Tibial artery (tissue), 4 donors: ENCODE measurements at regions not wholly inside any gene's neighbourhood (a gene's known extent, or its start where the extent isn't known, plus 50 kb on each side); places are given as distances from the start of the nearest gene placed in this dataset.

Source experiments
- DNase-seq, 2 donors: peaks; one replicate each; pipeline ENCODE4 v3.0.0-alpha.2; 2019
- H3K27ac ChIP-seq, 2 donors: fragments of 200-600 bp; sonication (generic) in 1 of 2; 1 replicate in 1 of 2; 2 replicates in 1 of 2; pipeline ENCODE4 v1.5.1; 2018 to 2019; ENCODE audit warnings: mild to moderate bottlenecking in 1 of 2
- H3K27me3 ChIP-seq, 2 donors: fragments of 200-600 bp; sonication (generic) in 1 of 2; one replicate each; pipeline versions ENCODE4 v1.5.1 to v1.6.0; 2016 to 2019
- H3K36me3 ChIP-seq, 3 donors: fragments of 200-600 bp; sonication (generic) in 2 of 3; one replicate each; pipeline ENCODE4 v1.5.1; 2016 to 2019; ENCODE audit warnings: mild to moderate bottlenecking in 2 of 3
- H3K4me1 ChIP-seq, 4 donors: fragments of 200-600 bp; sonication (generic) in 2 of 4; 1 replicate in 3 of 4; 2 replicates in 1 of 4; pipeline ENCODE4 v1.5.1; 2016 to 2019
- H3K4me3 ChIP-seq, 2 donors: fragments of 200-600 bp; sonication (generic) in 1 of 2; 1 replicate in 1 of 2; 2 replicates in 1 of 2; pipeline ENCODE4 v1.5.1; 2018 to 2019; ENCODE audit warnings: mild to moderate bottlenecking in 2 of 2
- H3K9me3 ChIP-seq, 3 donors: fragments of 200-600 bp; sonication (generic) in 1 of 3; one replicate each; pipeline ENCODE4 v1.5.1; 2016 to 2019
- intact Hi-C: fragments of 100-400 bp; cut with DNase I; formaldehyde crosslinking; loops from one replicate; pipeline ENCODE4 v1.15.0; 2023; ENCODE audit warnings: low total_unique reads
- TF ChIP-seq, protein P1 (sequence below), 2 experiments: fragments of 200-600 bp in 1 of 2; fragments of 450-650 bp in 1 of 2; IDR thresholded peaks; one replicate each; pipeline ENCODE4 v1.5.1; 2017 to 2019; ENCODE audit warnings: antibody characterized with exemption in 2 of 2, mild to moderate bottlenecking in 1 of 2, moderate library complexity in 1 of 2

DNA sequence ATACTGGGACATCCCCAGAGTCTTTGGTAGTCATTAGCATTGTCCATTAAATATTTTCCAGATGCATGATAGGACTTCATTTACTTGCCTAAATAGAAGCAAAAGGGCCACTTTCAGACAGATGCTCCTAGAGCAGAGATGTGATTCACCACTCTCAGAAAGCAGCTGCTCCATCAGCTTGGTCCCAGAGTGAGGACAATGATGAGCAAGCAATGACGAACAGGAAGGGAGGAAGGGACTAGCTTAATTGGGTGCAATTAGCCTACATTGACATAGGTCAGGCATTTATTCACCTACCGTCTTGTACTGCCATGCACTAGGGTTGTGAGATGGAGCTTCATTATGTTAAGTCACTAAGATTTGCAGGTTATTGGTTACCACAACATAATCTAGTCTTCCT, 85.1 kb upstream of the PLXNA2 start:
- TF ChIP-seq, protein P1, sequence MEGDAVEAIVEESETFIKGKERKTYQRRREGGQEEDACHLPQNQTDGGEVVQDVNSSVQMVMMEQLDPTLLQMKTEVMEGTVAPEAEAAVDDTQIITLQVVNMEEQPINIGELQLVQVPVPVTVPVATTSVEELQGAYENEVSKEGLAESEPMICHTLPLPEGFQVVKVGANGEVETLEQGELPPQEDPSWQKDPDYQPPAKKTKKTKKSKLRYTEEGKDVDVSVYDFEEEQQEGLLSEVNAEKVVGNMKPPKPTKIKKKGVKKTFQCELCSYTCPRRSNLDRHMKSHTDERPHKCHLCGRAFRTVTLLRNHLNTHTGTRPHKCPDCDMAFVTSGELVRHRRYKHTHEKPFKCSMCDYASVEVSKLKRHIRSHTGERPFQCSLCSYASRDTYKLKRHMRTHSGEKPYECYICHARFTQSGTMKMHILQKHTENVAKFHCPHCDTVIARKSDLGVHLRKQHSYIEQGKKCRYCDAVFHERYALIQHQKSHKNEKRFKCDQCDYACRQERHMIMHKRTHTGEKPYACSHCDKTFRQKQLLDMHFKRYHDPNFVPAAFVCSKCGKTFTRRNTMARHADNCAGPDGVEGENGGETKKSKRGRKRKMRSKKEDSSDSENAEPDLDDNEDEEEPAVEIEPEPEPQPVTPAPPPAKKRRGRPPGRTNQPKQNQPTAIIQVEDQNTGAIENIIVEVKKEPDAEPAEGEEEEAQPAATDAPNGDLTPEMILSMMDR (IDR thresholded peaks at IDR 0.05) = no peak
- H3K4me1 ChIP-seq = peaks cover 0 to 8% (median 4%) of the 10 kb centered on the region in 4 donors
- DNase-seq = no peak
- no peaks in the 10 kb centered on the region for H3K9me3 ChIP-seq
- H3K27me3 ChIP-seq = no peaks in the 10 kb centered on the region
- intact Hi-C loops = no loop called here
- H3K4me3 ChIP-seq = no peak overlapping the region
- H3K27ac ChIP-seq = no peak overlapping the region
- no peaks in the 10 kb centered on the region for H3K36me3 ChIP-seq

DNA sequence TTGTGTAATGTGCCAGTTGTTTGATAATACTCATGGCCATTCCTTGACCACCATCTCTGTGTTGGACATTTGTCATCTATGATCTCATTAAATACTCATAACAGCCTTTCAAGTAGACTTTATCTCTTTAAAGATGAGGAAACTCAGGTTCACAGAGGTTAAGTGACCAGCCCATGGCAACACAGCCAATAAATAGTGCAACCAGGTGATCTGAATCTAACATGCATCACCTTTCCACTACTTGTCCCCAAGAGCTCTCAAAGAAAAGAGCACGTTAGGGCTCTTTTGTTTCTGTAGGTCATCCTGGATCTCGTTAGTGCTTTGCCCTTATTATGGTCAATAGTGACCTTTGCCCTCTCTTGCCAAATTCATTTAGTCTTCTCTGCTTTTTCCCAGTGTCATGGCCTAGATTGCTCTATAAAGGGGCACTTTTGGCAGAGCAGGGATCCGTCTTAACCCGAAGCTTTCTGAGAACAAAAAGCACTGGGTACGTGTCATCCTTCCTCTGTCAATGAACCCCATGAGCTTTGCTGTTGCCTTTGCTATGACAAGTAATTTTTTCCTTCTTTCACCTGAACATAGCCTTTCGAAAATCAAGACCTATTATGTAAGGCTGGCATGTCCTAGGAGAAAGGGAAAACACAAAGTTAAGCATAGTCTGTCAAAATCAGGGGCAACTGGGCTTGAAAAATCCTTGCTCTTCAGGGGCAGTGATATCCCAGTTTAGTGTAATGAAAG, 88.0 kb upstream of the PLXNA2 start:
- no peak overlapping the region for H3K27ac ChIP-seq
- no peaks in the 10 kb centered on the region for H3K9me3 ChIP-seq
- TF ChIP-seq, protein P1 (IDR thresholded peaks at IDR 0.05) = no peak
- no peak overlapping the region for H3K4me3 ChIP-seq
- intact Hi-C loops = no loop called here
- no peaks in the 10 kb centered on the region for H3K36me3 ChIP-seq
- no peaks in the 10 kb centered on the region for H3K27me3 ChIP-seq
- H3K4me1 ChIP-seq = peaks cover 0 to 8% (median 4%) of the 10 kb centered on the region in 4 donors
- DNase-seq = no peak

DNA sequence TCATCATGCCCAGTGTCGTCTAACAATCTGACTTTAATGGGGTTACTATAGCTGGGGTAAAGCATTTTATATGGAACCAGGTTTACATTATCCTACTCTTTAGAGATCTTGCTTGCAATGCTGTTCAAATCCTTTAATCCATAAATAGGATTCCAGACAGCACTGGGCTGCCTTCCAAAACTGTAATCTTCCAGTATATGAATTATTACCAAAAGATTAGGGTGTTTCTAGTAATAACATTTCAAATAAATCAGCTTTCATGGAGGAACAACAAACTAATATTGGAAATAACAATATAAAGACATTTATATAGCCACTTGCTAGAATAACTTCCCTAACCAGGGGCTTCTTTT, 88.6 kb upstream of the PLXNA2 start:
- intact Hi-C loops = no loop called here
- H3K27ac ChIP-seq = no peak overlapping the region
- H3K27me3 ChIP-seq = no peaks in the 10 kb centered on the region
- TF ChIP-seq, protein P1 (IDR thresholded peaks at IDR 0.05) = no peak
- no peak overlapping the region for H3K4me3 ChIP-seq
- no peaks in the 10 kb centered on the region for H3K9me3 ChIP-seq
- H3K4me1 ChIP-seq = peaks cover 0 to 8% (median 4%) of the 10 kb centered on the region in 4 donors
- H3K36me3 ChIP-seq = no peaks in the 10 kb centered on the region
- no peak for DNase-seq

DNA sequence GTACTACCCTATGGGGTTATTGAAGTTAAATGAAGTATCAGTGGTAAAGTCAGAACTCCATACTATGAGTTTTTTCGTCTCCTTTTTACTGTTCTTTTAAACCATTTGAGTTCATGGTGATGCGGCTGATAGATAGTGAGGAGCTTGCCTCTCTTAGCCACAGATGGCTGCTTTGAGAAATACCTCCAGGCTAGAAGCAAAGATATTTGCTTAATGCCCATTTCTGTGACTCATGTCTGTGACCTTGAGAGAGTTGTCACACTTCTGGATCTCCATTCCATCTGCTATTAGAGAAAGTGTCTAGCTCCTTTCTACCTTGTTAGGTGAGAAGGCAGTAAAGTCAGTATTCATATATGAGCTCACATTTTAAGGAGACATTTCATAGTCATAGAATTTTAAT, 89.5 kb upstream of the PLXNA2 start:
- peaks cover 0 to 8% (median 4%) of the 10 kb centered on the region in 4 donors for H3K4me1 ChIP-seq
- H3K4me3 ChIP-seq = no peak overlapping the region
- no peaks in the 10 kb centered on the region for H3K36me3 ChIP-seq
- no peak for DNase-seq
- intact Hi-C loops = no loop called here
- no peak overlapping the region for H3K27ac ChIP-seq
- H3K27me3 ChIP-seq = no peaks in the 10 kb centered on the region
- H3K9me3 ChIP-seq = no peaks in the 10 kb centered on the region
- TF ChIP-seq, protein P1 (IDR thresholded peaks at IDR 0.05) = no peak

DNA sequence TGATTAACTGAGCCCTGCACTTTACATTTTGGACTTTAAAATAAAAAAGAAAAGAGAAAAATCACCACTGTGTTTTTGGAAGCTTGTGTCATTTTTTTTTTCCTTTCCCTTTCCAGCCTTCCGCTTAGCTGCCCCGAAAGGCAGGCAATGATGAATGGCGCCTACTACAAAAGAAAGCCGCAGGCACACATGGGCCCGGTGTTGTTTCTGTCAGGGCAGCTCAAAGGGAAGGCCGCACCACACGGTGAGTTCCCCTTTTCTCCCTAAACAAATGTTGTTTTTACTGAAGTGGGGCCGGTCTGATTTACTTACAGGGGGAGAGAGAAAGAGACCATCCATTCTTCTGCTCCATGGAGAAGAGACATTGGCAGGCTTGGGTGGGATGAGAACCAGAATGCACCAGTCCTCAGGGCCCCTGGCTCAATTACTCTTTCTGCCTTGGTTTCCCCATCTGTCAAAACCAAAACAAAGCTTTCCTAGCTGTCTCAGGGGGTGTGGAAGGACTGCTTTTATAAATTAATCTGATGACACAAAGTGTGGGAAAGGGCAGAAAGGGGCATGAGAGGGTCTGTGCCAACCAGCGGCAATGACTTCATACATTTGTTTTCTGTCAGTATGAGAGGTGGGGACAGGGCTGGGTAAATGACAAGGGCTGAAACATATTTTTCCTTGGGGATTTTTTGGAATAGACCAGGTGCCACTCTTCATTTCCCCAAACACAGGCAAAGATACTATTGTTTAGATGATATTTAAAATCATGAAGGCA, 91.4 kb upstream of the PLXNA2 start:
- Histone ChIP-seq H3K4me3 (no peak overlapping the region), H3K4me1 (peaks cover 0 to 8% (median 4%) of the 10 kb centered on the region in 4 donors), H3K36me3 (no peaks in the 10 kb centered on the region), H3K9me3 (no peaks in the 10 kb centered on the region), H3K27ac (no peak overlapping the region), H3K27me3 (no peaks in the 10 kb centered on the region)
- no peak for DNase-seq
- intact Hi-C loops = no loop called here
- TF ChIP-seq, protein P1 (IDR thresholded peaks at IDR 0.05) = no peak
